HPDE6-E6E7 (cell line): ENCODE measurements at regions not wholly inside any gene's neighbourhood (a gene's known extent, or its start where the extent isn't known, plus 50 kb on each side); places are given as distances from the start of the nearest gene placed in this dataset.
"Not testable (repeated sequence)": the region's sequence is repeated elsewhere in the genome, so short reads cannot be mapped to it uniquely, and the experiment has no call there.

Experiments used
- DNase-seq: peaks from one replicate; pipeline ENCODE4 v3.0.0; 2011; ENCODE audit warnings: missing footprints; ENCODE audit errors: extremely low spot score

DNA sequence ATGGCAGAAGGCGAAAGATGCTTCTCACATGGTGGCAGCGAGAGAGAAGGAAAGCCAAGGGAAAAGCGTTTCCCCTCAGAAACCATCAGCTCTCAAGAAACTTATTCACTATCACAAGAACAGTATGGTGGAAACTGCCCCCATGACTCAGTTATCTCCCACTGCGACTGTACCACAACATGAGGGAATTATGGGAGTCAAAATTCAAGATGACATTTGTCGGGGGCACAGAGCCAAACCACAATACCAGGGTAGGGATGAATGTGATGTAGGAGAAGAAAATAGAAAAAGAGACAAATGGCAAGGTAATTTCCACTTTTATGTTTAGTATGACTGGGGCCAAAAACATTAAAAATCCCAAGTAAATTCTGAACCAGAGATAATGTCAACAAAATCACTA is 216.8 kb downstream of the TRIM36 start:
- no peak for DNase-seq

DNA sequence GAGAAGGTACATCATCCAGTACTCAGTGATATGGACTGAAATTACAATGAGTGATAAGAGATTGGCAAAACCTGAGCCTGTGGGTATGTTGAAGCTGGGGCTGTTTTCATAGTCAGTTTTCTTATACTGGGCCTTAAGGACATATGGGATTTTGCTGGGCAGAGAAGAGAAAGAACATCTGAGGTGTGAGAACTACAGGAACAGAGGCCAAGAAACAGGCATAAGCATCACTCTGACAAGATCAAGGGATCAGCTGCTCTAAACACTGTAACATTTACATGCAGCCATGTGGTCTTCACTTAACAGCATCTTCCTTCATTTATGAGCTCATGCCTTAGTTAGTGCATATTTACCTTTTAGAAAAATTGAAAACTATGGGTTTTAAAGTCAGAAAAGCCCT is 220.0 kb downstream of the TRIM36 start:
- no peak for DNase-seq

DNA sequence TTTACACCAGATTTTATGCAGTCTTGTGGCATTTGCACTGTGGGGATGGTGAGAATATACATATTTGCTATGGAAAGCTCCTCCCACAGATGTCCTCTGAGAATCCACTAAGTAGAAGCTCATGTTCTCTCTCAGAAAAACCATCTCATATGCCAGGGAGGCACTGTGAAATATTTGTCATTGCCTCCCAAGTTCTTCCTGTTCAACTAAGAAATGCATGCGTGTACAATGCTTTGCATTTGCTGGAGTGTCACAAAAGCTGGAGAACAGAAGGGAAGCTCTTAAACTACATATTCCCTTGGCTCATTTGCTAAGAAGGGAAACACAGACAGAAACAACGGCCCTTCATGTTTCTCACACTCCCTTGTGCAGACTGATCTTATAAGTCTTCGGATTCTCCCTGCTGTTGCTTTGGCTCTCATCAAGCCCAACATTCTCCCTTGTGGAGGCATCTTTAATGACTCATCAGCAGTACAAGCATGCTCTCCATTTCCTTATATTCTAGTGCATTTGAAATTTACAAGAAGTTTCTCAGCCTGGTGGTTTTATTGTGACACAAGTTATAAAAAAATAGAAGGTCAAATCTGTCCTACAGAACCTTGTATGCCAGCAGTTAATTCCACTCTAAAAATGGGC is 220.6 kb downstream of the TRIM36 start:
- no peak for DNase-seq

DNA sequence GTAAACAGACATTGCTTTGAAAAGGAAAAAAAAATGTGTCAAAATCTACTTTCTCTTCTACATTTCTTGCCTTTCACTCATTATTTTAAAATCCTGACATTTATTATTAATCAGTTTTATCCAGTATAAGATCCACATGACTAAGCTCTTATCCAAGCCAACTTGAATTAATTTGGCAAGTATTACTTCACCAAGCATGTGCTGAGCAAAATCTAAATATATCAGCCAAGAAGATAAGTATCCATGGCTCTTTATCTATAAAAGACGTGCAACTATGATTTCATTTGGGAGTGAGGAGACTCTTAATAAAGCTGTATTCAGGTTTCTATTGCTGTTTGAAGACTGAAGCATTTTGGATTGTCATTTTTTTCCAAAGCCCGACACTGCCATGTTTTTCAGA is 221.3 kb downstream of the TRIM36 start:
- DNase-seq = no peak

DNA sequence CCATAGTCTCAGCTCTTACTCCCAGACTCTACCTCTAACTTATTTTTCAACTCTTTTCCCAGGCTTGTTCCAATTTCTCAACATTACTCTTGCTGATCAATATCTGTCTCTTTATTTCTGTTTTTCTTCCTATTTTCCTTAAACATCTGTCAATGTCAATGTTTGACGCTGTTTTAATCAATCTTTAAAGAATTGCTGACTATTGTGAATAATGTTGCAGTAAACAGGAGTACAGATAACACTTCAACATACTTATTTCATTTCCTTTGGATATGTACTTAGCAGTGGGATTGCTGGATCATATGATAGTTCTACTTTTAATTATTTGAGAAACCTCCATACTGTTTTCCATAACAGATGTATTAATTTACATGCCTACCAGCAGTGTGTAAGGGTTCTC is 229.0 kb downstream of the TRIM36 start:
- DNase-seq = no peak

DNA sequence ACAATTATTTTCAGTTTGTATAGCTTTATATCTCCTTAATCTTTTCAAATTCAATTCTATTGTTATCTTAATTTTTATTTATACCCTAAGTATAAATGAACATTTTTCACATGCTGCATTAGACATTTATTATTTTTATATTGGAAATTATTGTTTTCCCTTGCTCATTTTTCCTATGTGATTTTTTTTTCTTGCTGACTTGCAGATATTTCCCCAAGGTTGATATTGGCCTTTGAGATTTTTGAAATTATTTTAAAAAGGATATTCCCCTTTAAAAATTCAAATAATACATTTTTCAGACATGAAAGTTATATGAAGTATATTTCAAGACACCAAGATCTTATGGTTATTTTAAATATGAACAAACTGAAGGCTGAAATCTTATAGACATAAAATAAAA is 234.2 kb downstream of the TRIM36 start:
- DNase-seq = no peak

DNA sequence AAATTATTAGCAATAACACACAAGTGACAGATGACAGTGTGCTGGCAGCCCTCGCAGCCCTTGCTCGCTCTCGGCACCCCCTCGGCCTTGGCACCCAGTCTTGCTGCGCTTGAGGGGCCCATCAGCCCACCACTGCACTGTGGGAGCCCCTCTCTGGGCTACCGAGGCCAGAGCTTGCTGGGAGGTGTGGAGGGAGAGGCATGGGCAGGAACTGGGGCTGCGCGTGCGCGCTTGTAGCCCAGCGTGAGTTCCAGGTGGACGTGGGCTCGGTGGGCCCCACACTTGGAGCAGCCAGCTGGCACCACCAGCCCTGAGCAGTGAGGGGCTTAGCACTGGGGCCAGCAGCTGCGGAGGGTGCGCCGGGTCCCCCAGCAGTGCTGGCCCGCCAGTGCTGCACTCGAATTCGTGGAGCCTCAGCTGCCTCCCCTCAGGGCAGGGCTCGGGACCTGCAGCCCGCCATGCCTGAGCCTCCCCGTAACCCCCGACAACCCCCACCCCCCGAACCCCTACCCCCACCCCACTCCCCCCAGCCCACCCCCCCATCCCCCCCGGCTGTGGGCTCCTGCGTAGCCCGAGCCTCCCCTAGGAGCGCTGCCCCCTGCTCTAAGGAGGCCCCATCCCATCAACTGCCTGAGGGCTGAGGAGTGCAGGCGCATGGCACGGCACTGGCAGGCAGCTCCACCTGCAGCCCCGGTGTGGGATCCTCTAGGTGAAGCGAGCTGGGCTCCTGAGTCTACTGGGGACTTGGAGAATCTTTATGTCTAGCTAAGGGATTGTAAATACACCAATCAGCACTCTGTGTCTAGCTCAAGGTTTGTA is 240.9 kb downstream of the TRIM36 start:
- DNase-seq = no peak

DNA sequence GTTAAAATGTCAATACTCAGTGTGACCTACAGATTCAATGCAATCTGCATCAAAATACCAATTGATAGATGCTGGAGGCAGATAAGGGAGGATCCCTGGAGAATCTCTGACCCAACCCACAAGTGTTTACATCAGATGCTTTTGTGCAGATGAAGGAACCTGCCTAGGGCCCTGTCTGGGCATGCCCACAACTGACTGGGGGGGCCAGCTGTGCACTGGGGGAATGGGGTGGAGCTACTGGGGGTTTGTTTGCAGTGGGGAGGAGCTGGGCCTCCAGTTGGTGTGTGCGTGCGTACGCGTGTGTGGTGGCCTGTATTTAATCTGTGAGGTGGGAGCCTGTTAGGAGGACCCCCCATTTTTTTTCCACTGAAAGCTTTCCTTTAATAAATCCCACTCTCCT is 244.9 kb downstream of the TRIM36 start:
- no peak for DNase-seq

DNA sequence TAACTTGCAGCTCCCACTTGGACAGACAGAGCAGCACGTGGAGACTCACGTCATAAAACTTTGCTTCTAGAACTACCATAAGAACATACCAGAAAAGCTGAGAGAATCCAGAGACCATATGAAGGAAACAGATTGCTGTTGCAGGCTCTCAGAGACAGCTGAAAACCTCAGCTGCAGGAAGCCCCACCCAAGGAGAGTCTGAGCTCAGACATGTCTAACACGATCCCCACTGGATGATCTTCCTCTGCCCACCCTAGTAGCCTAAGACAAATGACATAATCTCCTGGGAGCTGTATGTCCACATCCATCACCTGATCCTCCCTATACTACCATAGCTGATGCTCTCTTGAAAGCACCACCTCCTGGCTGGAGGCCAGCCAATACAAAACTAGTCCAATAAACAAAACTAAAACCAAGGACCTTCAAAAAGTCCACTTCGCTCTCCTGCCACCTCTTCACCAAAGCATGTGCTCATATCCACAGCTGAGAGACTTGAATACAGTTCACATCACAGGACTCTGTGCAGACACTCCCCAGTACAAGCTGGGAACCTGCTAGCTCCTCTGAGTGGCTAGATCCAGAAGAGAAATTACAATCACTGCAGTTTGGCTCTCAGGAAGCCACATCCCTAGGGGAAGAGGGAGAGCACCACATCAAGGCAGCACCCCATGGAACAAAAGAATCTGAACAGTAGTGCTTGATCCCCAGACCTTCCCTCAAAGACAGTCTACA is 257.4 kb downstream of the TRIM36 start:
- no peak for DNase-seq

DNA sequence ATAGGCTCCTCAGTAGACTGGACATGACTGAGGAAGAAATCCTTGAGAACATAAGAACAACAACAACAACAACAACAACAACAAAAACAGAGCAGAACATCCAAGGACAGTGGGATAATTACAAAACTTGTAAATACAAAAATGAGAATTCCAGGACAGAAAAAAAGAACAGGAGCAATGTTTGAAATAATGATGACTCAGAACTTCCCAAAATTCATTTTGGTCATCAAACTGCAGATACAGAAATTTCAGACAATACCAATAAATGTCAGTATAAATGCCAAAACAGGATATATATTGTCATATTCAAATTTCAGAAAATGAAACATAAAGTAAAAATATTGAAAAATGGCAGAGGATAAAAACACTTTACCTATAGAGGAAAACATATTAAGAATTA is 259.0 kb downstream of the TRIM36 start:
- DNase-seq = no peak

DNA sequence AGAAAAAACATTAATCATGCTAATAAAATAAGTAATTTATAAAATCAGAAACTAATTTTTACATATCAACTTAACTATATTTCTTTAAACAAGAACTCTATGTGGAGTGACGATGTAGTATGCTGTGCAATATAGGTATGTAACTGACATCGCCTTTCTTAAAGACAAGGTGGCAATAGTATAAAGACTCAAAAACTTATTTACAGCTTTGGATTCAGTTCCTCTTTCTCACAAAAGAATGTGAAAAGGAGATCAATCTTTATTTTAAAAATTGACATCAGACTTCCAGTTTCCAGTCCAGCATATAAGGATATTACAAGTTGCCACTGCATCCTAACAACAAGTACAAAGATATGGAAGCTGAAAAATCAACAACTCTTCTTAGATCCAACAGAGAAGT is 260.3 kb downstream of the TRIM36 start:
- DNase-seq = no peak

DNA sequence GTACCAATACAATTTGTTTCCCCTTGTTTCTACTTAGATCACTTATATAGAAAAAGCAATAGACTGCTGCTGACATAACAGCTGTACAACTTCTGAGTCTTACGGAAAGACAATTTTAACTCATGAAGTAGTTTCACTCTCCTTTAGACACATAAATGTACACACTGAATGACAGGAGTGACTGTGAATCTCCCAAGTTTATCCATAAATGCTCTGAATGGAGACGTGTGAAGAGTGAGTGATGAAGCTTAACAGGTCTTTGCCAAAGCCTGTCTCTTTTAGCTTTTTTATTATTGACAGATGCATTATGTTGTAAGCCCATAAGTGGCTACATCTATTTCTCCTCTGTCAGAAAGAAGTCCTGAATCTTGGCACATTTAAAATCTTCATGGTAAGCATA is 265.9 kb downstream of the TRIM36 start:
- no peak for DNase-seq

DNA sequence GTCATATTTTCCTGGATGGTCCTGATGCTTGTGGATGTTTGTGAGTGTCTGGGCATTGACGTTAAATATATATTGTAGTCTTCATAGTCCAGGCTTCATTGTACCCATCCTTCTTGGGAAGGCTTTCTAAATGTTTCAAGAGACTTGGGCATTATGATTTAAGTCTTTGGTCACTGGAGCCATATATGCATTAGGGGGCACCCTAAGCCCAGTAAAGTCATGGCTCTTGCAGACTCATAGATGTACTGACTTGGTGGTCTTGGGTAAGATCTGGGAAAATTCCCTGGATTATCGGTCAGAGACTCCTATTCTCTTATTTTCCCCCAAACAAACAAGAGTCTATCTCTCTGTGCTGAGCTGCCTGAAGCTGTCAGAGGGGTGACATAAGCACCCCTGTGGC is 271.1 kb downstream of the TRIM36 start:
- DNase-seq = no peak

DNA sequence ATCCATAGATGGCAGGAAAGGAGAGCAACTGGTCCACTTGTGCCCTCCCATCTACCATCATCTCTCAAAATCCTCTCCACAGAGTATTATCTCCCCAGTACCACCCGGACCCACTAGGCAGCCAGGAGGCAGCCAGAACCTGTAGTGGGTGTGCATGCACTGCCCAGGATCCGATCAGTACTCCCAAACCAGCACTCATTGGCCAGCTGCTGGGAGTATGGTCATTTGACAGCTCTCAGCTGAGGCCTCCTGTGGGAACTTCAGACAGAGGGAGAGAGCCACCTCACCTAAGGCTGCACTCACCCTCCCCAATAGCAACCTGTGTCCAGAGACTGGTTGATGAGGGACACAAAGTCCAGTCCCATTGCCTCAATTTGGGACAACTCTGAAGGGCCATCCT is 286.0 kb downstream of the TRIM36 start:
- no peak for DNase-seq

DNA sequence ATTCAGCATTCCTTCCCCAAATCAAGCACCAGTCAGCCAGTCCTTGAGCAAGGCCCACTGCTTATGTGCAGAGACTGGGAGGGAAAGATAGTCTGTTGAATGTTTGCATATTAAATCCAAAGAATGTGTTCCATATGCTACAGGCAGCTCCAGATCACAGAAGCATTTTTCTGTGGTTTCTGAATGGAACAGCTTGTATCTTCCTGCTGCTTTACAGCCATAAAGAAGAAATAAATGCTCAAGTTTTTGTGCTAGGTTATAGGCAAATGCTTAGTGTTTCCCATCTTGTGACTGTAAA is 310.3 kb downstream of the TRIM36 start:
- no peak for DNase-seq

DNA sequence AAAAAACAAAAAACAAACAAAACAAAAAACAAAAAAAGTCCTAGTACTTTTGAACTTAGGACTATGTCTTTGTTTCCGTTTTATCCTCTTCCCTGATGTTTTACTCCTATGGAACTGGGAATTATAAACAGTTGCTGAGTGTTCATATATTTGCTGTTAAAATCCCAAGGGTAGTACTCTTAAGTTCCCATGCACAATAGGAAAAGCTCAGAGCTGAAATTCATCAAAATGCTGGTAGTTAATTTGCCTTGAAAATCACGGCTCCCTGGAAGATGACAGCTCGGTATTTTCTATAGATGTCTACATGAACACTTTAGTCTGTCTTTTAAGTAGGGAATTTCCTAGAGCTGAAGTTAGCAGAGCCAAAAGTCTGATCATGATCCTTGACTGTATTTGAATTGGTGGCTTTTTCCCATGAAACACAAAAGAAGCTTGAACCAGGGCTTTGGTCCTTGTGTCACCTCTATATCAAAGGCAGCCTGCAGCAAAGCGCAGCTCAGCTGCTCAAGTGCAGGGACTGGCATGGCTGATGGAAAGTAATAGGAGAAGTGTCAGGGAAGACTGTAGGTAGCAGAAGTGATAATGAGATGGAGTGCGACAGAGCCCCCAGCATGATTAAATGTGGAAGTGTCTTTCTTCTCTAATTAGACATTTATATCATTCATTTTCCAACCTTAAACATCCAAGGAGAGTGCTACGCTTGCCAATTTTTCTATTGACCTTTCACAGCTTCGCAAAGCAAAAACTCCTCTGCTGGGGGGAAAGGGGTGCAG is 310.9 kb downstream of the TRIM36 start:
- no peak for DNase-seq

DNA sequence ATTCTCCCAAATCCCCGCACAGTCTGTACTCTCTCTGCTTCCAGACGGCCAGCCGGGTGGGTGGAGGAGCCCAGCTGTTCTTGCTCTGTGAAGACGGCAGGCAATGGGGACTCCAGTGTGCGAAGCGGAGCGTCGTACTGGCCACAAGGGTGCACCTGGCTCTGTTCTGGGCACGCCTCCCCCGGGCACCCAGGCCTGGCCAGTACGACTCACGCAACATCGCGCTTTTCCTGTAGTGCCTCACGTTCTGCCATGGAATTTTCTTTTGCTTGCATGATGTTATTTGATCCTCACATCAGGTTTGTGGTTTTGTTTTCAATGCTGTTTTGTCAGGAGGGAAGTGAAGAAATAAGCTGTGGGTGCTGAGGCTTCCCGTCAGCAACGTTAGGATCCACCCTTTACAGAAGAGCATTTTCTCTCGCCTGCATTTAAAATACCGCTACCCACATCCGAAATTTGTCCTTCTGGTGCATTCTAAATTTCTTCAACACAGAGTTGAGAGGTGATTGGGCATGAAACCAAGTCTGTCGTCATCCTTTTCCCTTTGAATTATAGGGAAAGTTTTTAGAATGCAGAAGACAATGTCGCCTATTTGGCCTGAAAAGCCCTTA is 311.7 kb downstream of the TRIM36 start:
- DNase-seq = no peak

DNA sequence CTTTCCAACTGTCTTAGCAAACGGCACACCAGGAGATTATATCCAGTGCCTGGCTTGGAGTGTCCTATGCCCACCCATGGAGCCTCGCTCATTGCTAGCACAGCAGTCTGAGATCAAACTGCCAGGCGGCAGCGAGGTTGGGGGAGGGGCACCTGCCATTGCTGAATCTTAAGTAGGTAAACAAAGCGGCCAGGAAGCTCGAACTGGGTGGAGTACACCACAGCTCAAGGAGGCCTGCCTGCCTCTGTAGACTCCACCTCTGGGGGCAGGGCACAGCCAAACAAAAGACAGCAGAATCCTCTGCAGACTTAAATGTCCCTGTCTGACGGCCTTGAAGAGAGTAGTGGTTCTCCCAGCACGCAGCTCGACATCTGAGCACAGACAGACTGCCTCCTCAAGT is 325.0 kb downstream of the TRIM36 start:
- DNase-seq = not testable (repeated sequence)

DNA sequence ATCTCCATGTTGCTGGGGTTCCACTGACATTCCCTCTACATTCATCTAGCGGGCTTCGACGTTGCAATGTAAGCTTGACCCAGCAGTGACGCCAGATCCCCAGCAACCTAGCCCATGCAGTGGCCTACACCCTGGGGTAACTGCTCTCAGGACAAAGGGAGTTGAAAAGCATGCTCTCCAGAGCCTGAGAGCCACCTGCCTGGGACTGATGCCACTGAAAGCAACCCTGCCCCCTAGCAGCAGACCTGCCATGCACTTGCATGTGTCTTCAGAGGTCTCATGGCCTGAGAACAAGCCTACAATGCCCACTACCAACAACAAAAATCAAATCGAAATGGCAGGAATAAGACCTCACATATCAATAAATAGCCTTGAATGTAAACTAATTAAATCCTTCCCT is 330.3 kb downstream of the TRIM36 start:
- DNase-seq = no peak

DNA sequence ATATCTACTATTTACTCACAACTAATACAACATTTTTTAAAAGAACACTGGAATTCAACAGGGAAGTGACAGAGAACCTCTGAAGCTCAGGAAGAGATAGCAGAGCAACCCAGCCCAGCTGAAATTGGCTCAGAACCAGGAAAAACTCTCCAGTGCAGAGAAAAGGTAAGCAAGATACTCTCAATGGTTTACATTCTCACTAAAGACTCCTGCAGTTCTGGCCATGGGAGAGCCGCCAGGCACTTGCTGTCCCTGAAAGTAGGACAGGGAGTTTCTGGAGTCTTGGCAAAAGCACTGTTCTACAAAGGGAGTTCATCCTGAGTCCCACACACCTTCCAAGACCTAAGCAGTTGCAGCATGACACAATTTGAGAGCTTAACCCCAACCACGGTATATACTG is 330.8 kb downstream of the TRIM36 start:
- no peak for DNase-seq

DNA sequence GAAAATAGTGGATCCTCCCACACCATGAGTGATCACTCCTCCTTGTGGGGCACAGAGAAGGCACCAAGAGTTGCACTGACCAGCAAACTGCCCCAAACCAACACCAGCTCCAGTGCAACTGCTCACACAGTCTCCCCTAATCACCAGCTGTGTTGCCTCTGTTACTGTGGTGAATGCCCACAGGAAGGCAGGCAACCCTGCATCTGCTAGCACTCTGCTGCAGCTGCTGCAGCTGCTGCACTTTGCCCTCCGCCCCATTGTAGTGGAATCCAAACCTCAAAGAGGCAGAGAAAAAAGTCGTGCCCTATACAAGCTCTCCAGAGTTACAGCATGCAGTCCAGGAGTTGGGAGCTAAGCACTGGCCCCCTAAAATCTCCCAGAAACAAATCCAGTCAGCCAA is 339.6 kb downstream of the TRIM36 start:
- no peak for DNase-seq

DNA sequence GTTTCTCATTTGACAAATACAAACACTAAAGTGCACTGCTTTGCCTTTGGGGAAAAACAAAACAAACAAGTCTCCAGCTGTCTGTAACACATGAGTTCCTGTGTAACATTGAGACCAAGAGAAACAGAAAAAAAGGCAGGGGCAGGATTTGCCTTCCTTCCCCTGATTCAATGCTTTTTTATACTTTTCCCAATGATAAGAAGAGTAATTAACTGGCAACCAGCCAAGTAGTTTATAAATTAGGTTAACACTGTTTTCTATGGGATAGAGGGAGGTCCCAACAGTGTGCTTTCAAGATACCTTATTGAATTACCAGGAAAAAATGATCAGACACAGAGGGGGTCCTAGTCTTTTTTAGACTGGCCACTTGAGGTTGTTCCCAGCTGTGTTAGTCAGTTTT is 346.8 kb downstream of the TRIM36 start:
- DNase-seq = no peak
